Gastroesophageal sphincter (tissue), 3 donors: ENCODE measurements at regions not wholly inside any gene's neighbourhood (a gene's known extent, or its start where the extent isn't known, plus 50 kb on each side); places are given as distances from the start of the nearest gene placed in this dataset.

Source experiments
- CTCF ChIP-seq, 4 experiments: fragments of 200-600 bp in 2 of 4; fragments of 450-650 bp in 2 of 4; sonication (generic) in 1 of 4; IDR thresholded peaks; one replicate each; pipeline ENCODE4 v1.5.1; 2017 to 2019; ENCODE audit warnings: antibody characterized with exemption in 4 of 4, mild to moderate bottlenecking in 2 of 4, moderate library complexity in 2 of 4
- EP300 ChIP-seq: sonication (generic); formaldehyde crosslinking; IDR thresholded peaks from one replicate; pipeline ENCODE4 v1.6.1; 2017; ENCODE audit warnings: antibody characterized with exemption, mild to moderate bottlenecking
- POLR2A ChIP-seq, 2 donors: fragments of 450-650 bp; IDR thresholded peaks; one replicate each; pipeline ENCODE4 v1.6.1; 2017; ENCODE audit warnings: antibody characterized with exemption in 2 of 2, mild to moderate bottlenecking in 2 of 2, moderate library complexity in 1 of 2
- POLR2AphosphoS5 ChIP-seq: sonication (generic); formaldehyde crosslinking; IDR thresholded peaks from one replicate; pipeline ENCODE4 v1.6.1; 2017; ENCODE audit warnings: antibody characterized with exemption

- TF ChIP-seq POLR2AphosphoS5 (no peak), POLR2A (IDR thresholded peaks at IDR 0.05) (no peak), CTCF (IDR thresholded peaks at IDR 0.05) (peak in 1 of 4 experiments; percentile 6), EP300 (no peak)
These were observed 238.8 kb upstream of the CDH5 start for GRCh38 chr16:66127459-66128370.
